HepG2 (cell line): ENCODE measurements at regions not wholly inside any gene's neighbourhood (a gene's known extent, or its start where the extent isn't known, plus 50 kb on each side); places are given as distances from the start of the nearest gene placed in this dataset.

Experiments
- ATAC-seq: fragments of 200-7000 bp; cut with Tn5 transposase; 3 replicates; pipeline ENCODE4 v1.9.1; 2020; ENCODE audit warnings: mild to moderate bottlenecking, moderate library complexity
- BruUV-seq: library from RNA; stranded (reverse); fragments of 400-500 nt; replicated peaks from 2 replicates; lab custom pipeline; 2021; lab: Mats Ljungman, UMichigan
- CTCF ChIA-PET: fragments of 300-600 bp; formaldehyde crosslinking; extraction: SDS; loops from one replicate; lab custom pipeline; 2021; ENCODE audit warnings: low total read pairs, inconsistent platforms, low intra/inter-chr PET ratio; lab: Yijun Ruan, JAX
- POLR2A ChIA-PET: fragments of 350-600 bp; sonication (Branson Sonifier 250); formaldehyde crosslinking; loops from one replicate; lab custom pipeline; 2020; ENCODE audit warnings: antibody characterized with exemption, inconsistent platforms; lab: Yijun Ruan, JAX
- DNase-seq: peaks from one replicate; pipeline ENCODE4 v3.0.0-alpha.2; 2015; ENCODE audit warnings: low spot score
- FAIRE-seq: peaks from 3 replicates; lab custom pipeline; 2011; peaks lifted over from hg19 to GRCh38; lab: Jason Lieb, UNC
- H2AFZ ChIP-seq: one replicate; pipeline ENCODE4 v1.6.1; 2011; ENCODE audit warnings: low read length, inconsistent platforms
- H3K27ac ChIP-seq: fragments of 300-600 bp; 3 replicates; pipeline ENCODE4 v1.8.0; 2011; ENCODE audit warnings: mixed run types, mild to moderate bottlenecking, mixed read lengths, low read length, inconsistent platforms; ENCODE audit not compliant: insufficient read depth; ENCODE audit errors: extremely low read length
- H3K27me3 ChIP-seq, 2 experiments: fragments of 200-600 bp in 1 of 2; 2 replicates in 1 of 2; 3 replicates in 1 of 2; pipeline versions ENCODE4 v1.6.0 to v1.8.0; 2011; ENCODE audit warnings: low read length in 2 of 2, mild to moderate bottlenecking in 2 of 2, moderate library complexity in 2 of 2, inconsistent platforms in 1 of 2; ENCODE audit not compliant: insufficient read depth in 2 of 2, control insufficient read depth in 1 of 2
- H3K36me3 ChIP-seq, 2 experiments: fragments of 200-600 bp in 1 of 2; replicated peaks in 1 of 2; 2 replicates in 1 of 2; 3 replicates in 1 of 2; pipeline versions ENCODE4 v1.5.1 to v1.8.0; 2011; ENCODE audit warnings: low read length in 2 of 2, inconsistent platforms in 1 of 2; ENCODE audit not compliant: insufficient read depth in 2 of 2, control insufficient read depth in 1 of 2
- H3K4me1 ChIP-seq: 2 replicates; pipeline ENCODE4 v1.5.1; 2012; ENCODE audit warnings: low read length, inconsistent platforms; ENCODE audit not compliant: insufficient read depth
- H3K4me2 ChIP-seq: 2 replicates; pipeline ENCODE4 v1.6.0; 2011; ENCODE audit warnings: low read depth, low read length, inconsistent platforms
- H3K4me3 ChIP-seq, 3 experiments: fragments of 200-600 bp in 1 of 3; sonication (generic), shearing (Covaris generic) in 1 of 3; replicated peaks in 1 of 3; 2 replicates each; pipeline ENCODE4 v1.5.1; 2011 to 2016; ENCODE audit warnings: low read length in 3 of 3, inconsistent platforms in 2 of 3, low read depth in 2 of 3, mild to moderate bottlenecking in 2 of 3, control low read depth in 1 of 3, mixed read lengths in 1 of 3; ENCODE audit not compliant: insufficient read depth in 1 of 3
- H3K79me2 ChIP-seq: one replicate; pipeline ENCODE4 v1.6.1; 2011; ENCODE audit warnings: low read length, inconsistent platforms; ENCODE audit not compliant: insufficient read depth
- H3K9ac ChIP-seq: 2 replicates; pipeline ENCODE4 v1.6.0; 2011; ENCODE audit warnings: mild to moderate bottlenecking, low read depth, low read length, inconsistent platforms; ENCODE audit not compliant: insufficient read depth
- H3K9me3 ChIP-seq: 2 replicates; pipeline ENCODE4 v1.5.1; 2012; ENCODE audit warnings: mild to moderate bottlenecking, low read length
- H4K20me1 ChIP-seq: 2 replicates; pipeline ENCODE4 v1.6.0; 2011; ENCODE audit warnings: inconsistent platforms, mild to moderate bottlenecking, low read length, moderate library complexity; ENCODE audit not compliant: insufficient read depth
- DNMT1 ChIP-seq: sonication (generic); formaldehyde crosslinking; IDR thresholded peaks from 2 replicates; pipeline ENCODE4 v1.5.1; 2020; ENCODE audit warnings: mild to moderate bottlenecking, missing genetic modification reagents
- EZH2 ChIP-seq: conservative IDR thresholded peaks from 2 replicates; pipeline ENCODE4 v1.6.1; 2012; ENCODE audit warnings: mild to moderate bottlenecking, low read depth, low read length, moderate library complexity
- HDAC1 ChIP-seq: sonication (generic); formaldehyde crosslinking; IDR thresholded peaks from 2 replicates; pipeline ENCODE4 v1.5.1; 2020; ENCODE audit warnings: mild to moderate bottlenecking, missing genetic modification reagents
- HNF4A ChIP-seq: sonication (generic); formaldehyde crosslinking; IDR thresholded peaks from 2 replicates; pipeline ENCODE4 v1.4.0; 2020; ENCODE audit warnings: missing genetic modification reagents
- MIER2 ChIP-seq: IDR thresholded peaks from 2 replicates; pipeline ENCODE4 v1.6.1; 2016; ENCODE audit warnings: missing biosample characterization, missing genetic modification reagents
- NR1H2 ChIP-seq: sonication (generic); formaldehyde crosslinking; IDR thresholded peaks from 2 replicates; pipeline ENCODE4 v1.8.1; 2022; ENCODE audit warnings: low read depth, missing genetic modification reagents, borderline replicate concordance
- RCOR2 ChIP-seq: IDR thresholded peaks from 2 replicates; pipeline ENCODE4 v1.6.1; 2016; ENCODE audit warnings: missing biosample characterization, missing genetic modification reagents
- REXO4 ChIP-seq: sonication (generic); formaldehyde crosslinking; IDR thresholded peaks from 2 replicates; pipeline ENCODE4 v1.8.0; 2022; ENCODE audit warnings: missing genetic modification reagents, mild to moderate bottlenecking, borderline replicate concordance
- RFXANK ChIP-seq: IDR thresholded peaks from 2 replicates; pipeline ENCODE4 v1.6.1; 2016
- THYN1 ChIP-seq: sonication (generic); formaldehyde crosslinking; IDR thresholded peaks from 2 replicates; pipeline ENCODE4 v1.8.1; 2023; ENCODE audit warnings: low read depth, mild to moderate bottlenecking, moderate library complexity, missing genetic modification reagents, borderline replicate concordance
- ZFP36 ChIP-seq: fragments of 150-350 bp; IDR thresholded peaks from 2 replicates; pipeline ENCODE4 v1.6.1; 2018; ENCODE audit warnings: borderline replicate concordance, low read length, low read depth; ENCODE audit not compliant: partially characterized antibody
- ZNF841 ChIP-seq: sonication (generic); formaldehyde crosslinking; IDR thresholded peaks from 2 replicates; pipeline ENCODE4 v1.8.1; 2023; ENCODE audit warnings: missing genetic modification reagents, borderline replicate concordance
- WGBS: methylation state at CpG from one replicate; pipeline ENCODE4 v1.1.6; 2017; ENCODE audit warnings: low lambda C conversion rate; 5-methylcytosine and 5-hydroxymethylcytosine counted together
- in situ Hi-C: cut with HindIII; loops from 2 replicates; pipeline ENCODE4 v1.10.0; 2017; ENCODE audit warnings: low pct_unique_long_range_greater_than_20kb; ENCODE audit not compliant: extremely low pct_ligation_motif_present
- intact Hi-C: fragments of 100-400 bp; cut with micrococcal nuclease; formaldehyde crosslinking; loops from one replicate; pipeline ENCODE4 v1.10.0; 2022; ENCODE audit not compliant: unreplicated experiment
- TF ChIP-seq, protein P1 (sequence below): sonication (generic); formaldehyde crosslinking; IDR thresholded peaks from 2 replicates; pipeline ENCODE4 v1.4.0; 2020; ENCODE audit warnings: missing genetic modification reagents, mild to moderate bottlenecking, borderline replicate concordance
- TF ChIP-seq, protein P2 (sequence below): sonication (generic); formaldehyde crosslinking; IDR thresholded peaks from 2 replicates; pipeline ENCODE4 v1.4.0; 2020; ENCODE audit warnings: mild to moderate bottlenecking, low read depth, missing genetic modification reagents
- TF ChIP-seq, protein P3 (sequence below): sonication (generic); formaldehyde crosslinking; IDR thresholded peaks from 2 replicates; pipeline ENCODE4 v1.5.1; 2020; ENCODE audit warnings: mild to moderate bottlenecking, moderate library complexity, missing genetic modification reagents

DNA sequence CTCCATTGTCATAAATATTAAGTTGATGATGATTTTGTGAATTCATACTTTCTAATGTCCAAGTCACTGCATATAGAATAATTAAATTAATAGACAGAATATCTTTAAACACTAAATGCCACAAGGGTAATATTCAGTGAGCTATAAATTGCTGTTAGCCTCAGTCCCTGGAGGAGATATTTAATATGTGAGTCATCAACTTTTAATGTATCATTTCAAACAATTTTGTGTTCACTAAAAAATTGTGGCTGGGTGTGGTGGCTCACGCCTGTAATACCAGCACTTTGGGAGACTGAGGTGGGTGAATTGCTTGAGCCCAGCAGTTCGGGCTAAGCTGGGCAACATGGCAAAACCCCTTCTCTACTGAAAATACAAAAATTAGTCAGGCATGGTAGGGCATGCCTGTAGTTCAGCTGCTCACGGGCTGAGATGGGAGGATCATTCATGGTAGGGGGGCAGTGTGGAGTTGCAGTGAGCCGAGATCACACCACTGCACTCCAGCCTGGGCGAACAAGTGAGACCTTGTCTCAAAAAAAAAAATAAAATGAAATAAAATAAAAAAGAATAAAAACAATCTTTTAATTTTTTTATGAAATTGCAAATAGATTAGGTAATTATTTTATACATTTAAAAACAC, 717.3 kb upstream of the CHD1 start:
- no peak overlapping the region for H3K4me3 ChIP-seq
- ChIA-PET CTCF (no interaction called here), POLR2A (no interaction called here)
- H3K9ac ChIP-seq, result no peak overlapping the region
- no peak overlapping the region for H3K27ac ChIP-seq
- DNase-seq, result no peak
- intact Hi-C loops, result no loop called here
- H2AFZ ChIP-seq, result no peak overlapping the region
- no peak overlapping the region for H3K4me2 ChIP-seq
- BruUV-seq, result no TSS peak
- FAIRE-seq, result no peak
- no peak; the same call in 2 of the 3 replicates for ATAC-seq
- TF ChIP-seq ZFP36 (no peak), RCOR2 (CRISPR knock-in tag) (no peak), MIER2 (CRISPR knock-in tag) (no peak), EZH2 (no peak), NR1H2 (CRISPR knock-in tag) (no peak), DNMT1 (CRISPR knock-in tag) (no peak)
- TF ChIP-seq, protein P1, sequence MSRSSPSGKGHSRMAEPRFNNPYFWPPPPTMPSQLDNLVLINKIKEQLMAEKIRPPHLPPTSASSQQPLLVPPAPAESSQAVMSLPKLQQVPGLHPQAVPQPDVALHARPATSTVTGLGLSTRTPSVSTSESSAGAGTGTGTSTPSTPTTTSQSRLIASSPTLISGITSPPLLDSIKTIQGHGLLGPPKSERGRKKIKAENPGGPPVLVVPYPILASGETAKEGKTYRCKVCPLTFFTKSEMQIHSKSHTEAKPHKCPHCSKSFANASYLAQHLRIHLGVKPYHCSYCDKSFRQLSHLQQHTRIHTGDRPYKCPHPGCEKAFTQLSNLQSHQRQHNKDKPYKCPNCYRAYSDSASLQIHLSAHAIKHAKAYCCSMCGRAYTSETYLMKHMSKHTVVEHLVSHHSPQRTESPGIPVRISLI (CRISPR knock-in tag), result no peak
- no peaks in the 10 kb centered on the region for H3K27me3 ChIP-seq
- no peaks in the 10 kb centered on the region for H3K79me2 ChIP-seq
- H3K36me3 ChIP-seq, result no peaks in the 10 kb centered on the region
- 2% methylated on average over 5 of the region's 5 CpGs for WGBS
- no peaks in the 10 kb centered on the region for H3K9me3 ChIP-seq
- in situ Hi-C loops, result no loop called here
- H3K4me1 ChIP-seq, result no peaks in the 10 kb centered on the region
- H4K20me1 ChIP-seq, result no peaks in the 10 kb centered on the region

DNA sequence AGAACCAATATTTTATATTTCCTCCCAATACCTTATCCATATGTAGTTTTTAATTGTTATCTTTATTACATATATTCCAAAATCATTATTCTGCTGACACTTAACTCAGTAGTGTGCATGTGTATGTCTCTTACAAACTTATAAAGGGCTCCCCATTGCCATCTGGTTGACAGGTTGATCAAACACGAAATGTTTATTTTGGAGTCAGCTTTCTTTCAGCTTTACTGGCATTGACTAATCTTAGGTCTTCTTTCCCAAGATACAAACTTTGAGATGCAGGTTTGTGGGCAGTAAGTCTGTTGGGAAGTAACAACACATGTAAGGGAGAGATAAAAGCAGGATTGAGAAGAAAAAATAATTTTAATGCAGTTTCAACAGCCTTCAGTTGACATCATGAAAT, 716.0 kb upstream of the CHD1 start:
- CTCF ChIA-PET, result no interaction called here
- Histone ChIP-seq H3K9ac (no peak overlapping the region), H3K27me3 (no peaks in the 10 kb centered on the region), H3K4me3 (no peak overlapping the region), H3K27ac (no peak overlapping the region), H3K36me3 (no peaks in the 10 kb centered on the region), H3K4me1 (no peaks in the 10 kb centered on the region), H3K4me2 (no peak overlapping the region), H4K20me1 (no peaks in the 10 kb centered on the region), H2AFZ (no peak overlapping the region), H3K9me3 (no peaks in the 10 kb centered on the region), H3K79me2 (no peaks in the 10 kb centered on the region)
- FAIRE-seq, result no peak
- no TSS peak for BruUV-seq
- POLR2A ChIA-PET, result no interaction called here
- WGBS, result 10% methylated on average over 1 of the region's 1 CpG
- in situ Hi-C loops (no loop called here), intact Hi-C loops (no loop called here)
- no peak for ATAC-seq
- no peak for DNase-seq
- TF ChIP-seq THYN1 (CRISPR knock-in tag) (no peak), RFXANK (CRISPR knock-in tag) (no peak), ZNF841 (no peak), HDAC1 (no peak), HNF4A (CRISPR knock-in tag) (no peak), REXO4 (CRISPR knock-in tag) (no peak)
- TF ChIP-seq, protein P2, sequence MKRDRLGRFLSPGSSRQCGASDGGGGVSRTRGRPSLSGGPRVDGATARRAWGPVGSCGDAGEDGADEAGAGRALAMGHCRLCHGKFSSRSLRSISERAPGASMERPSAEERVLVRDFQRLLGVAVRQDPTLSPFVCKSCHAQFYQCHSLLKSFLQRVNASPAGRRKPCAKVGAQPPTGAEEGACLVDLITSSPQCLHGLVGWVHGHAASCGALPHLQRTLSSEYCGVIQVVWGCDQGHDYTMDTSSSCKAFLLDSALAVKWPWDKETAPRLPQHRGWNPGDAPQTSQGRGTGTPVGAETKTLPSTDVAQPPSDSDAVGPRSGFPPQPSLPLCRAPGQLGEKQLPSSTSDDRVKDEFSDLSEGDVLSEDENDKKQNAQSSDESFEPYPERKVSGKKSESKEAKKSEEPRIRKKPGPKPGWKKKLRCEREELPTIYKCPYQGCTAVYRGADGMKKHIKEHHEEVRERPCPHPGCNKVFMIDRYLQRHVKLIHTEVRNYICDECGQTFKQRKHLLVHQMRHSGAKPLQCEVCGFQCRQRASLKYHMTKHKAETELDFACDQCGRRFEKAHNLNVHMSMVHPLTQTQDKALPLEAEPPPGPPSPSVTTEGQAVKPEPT (CRISPR knock-in tag), result no peak
- TF ChIP-seq, protein P3, sequence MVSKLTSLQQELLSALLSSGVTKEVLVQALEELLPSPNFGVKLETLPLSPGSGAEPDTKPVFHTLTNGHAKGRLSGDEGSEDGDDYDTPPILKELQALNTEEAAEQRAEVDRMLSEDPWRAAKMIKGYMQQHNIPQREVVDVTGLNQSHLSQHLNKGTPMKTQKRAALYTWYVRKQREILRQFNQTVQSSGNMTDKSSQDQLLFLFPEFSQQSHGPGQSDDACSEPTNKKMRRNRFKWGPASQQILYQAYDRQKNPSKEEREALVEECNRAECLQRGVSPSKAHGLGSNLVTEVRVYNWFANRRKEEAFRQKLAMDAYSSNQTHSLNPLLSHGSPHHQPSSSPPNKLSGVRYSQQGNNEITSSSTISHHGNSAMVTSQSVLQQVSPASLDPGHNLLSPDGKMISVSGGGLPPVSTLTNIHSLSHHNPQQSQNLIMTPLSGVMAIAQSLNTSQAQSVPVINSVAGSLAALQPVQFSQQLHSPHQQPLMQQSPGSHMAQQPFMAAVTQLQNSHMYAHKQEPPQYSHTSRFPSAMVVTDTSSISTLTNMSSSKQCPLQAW (CRISPR knock-in tag), result no peak
